NCI-H1048 (cell line): ENCODE measurements at regions not wholly inside any gene's neighbourhood (a gene's known extent, or its start where the extent isn't known, plus 50 kb on each side); places are given as distances from the start of the nearest gene placed in this dataset.

Experiments
- DNase-seq: peaks from one replicate; lab custom pipeline; 2025; lab: John Stamatoyannopoulos, UW

DNA sequence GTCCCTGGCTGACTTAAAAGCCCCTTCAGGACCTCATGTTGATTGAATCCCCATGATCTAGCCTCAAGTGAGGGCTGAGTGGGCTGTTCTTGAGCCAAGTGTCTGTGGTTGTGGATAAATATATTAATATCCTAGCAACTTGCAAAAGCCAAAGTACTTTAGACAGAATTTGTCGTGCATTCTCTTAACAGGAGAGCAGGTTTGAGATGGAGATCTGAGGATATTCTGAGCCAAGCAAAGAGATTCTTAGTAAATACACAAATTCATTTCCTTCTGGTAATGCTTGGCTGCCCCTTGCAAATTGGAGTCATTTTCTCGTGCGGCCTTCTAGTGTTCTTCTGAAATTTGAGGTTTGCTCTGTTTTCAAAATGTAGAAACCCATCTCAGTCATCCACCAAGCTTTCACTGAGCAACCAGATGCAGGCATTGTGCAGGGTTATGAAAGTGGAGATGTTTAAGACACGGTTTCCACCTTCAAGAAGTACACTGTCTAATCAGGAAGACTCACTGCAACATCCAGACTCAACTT is 242.1 kb upstream of the JUN start:
- DNase-seq = no peak

DNA sequence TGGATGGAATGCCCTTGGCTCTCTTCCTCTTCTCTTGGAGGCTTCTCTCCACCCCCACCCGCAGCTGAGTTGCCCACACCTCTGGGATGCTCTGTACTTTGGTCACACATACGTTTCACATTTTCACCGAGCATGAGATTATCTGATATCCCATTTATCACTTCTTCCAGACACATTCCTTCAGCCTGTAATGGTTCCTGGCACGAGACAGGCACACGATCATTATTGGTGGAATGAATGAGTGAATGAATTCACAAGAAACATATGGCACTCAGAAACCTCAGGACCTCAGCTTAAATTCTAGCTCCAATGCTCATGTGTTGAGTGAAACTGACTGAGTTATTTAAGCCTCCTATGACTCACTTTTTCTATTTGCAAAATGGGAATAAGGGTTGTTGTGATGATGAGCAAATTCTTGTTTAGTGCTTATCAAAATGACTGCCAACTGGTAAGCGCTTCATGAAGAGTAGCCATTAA is 242.7 kb upstream of the JUN start:
- DNase-seq = no peak

DNA sequence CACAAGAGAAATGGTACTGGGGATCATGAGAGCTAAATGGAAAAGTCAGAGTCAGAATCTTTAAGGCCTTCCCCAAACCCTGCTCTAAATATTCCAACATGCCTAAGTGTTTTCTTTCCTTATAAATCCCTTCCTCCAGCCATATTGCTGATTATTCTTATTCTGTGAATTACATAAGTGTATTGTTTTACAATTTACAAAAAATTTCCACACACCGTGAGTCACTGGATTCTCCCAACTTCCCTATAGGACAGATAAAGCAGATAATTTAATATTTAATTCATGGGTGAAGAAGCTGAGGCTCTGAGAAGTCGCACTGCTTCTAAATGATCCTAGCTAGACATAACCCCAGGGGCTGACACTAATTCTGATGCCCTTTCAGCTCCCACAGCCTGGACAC is 243.3 kb upstream of the JUN start:
- no peak for DNase-seq

DNA sequence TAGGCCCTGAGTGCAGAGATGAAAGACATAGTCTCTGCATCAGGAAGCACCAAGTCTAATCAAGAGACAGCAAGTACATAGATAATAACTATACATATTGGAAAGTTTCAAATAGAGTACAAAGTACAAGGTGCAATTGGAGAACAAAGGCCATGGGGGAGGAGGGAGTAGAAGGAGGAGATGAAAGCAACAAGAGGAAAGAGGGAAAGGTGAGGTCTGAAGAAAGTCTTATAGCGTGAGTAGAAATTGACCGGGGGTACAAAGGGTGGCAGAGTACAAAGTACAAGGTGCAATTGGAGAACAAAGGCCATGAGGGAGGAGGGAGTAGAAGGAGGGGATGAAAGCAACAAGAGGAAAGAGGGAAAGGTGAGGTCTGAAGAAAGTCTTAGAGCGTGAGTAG is 244.2 kb upstream of the JUN start:
- no peak for DNase-seq

DNA sequence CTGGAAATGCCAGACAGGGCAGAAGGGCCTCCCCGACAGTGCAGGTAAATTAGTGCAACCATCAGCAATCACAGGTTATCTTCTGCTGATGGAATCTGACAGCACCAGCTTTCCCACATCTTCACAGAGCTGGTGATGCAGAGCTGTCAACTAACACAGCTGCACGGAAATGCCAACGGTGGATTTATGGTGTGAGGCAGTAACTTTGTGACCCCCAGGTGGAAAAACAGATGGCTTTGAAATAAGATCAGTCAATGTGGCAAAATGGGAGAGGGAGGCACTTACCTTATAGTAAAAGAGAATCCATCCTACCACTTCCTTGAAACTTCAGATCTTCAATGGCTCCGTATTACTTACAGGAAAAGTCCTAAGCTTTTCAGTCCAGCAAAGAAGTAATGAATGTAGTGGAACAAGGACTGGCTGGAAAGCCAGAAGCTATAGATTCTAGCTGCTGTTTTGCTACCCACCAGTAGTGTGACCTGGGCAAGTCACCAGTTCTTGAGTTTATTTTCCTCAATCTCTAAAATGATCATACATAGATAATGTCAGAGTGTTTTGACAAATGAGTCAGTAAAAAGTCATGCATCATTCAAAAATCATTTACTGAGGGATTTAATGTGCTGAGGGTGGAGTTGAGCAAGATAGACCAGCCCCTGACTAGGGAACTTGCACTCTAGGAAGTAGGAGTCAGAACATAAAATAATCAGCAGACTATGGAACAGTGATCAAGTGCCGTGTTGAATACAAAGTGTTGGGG is 245.7 kb upstream of the JUN start:
- DNase-seq = no peak

DNA sequence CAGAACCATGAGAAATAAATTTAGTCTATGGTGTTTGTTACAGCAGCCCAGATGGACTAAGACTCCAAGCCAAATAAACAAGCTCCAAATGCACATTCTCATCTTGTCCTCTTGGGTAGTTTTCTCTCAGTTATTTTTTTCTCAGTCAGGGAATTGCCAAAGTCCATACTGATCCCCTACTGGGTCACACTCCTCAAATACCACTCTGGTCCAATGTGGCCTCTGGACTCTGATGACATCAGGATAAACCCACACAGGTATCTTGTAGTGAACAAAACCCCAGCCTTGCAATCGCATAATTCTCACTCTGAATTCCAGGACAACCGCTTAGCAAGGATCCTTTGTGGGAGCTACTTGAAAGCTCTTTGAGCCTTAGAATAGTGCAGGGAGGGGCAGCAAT is 248.4 kb upstream of the JUN start:
- DNase-seq = no peak

DNA sequence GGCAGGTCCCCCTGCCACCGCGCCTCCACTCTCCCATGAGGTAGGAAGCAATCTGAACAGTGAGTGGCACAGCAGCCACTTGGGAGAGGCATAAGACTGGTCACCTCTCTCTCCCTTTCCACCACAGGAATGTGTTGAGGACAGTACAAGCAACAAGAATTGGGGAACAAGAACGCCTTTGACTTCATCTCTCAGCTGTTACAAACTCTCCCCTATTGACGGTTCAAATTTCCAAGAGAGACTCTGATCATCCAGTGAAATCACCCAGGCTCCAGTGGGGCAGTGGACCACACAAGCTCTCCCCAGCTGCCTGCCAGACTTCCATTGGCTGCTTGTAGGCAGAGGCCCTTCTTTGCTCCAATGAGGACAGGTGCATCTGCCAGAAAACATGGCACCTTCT is 249.9 kb upstream of the JUN start:
- no peak for DNase-seq

DNA sequence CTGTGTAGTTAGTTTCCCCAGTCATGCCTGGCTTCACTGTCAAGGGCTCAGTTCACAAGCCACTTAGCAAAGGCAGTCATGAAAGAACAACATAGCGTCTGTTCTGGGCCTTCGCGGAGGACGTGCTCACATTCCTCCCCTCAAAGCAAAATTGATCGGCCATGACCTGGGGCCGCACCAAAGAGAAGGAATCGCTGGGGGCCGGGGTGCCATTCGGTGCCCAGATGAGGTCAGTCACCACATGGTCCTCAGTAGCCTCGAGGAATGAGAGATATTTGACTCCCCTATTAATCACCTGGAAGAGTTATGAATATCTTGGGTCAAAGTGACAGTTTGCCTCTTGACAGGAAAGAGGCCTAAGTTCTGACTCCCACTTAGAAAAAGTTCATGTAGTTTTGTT is 251.1 kb upstream of the JUN start:
- no peak for DNase-seq

DNA sequence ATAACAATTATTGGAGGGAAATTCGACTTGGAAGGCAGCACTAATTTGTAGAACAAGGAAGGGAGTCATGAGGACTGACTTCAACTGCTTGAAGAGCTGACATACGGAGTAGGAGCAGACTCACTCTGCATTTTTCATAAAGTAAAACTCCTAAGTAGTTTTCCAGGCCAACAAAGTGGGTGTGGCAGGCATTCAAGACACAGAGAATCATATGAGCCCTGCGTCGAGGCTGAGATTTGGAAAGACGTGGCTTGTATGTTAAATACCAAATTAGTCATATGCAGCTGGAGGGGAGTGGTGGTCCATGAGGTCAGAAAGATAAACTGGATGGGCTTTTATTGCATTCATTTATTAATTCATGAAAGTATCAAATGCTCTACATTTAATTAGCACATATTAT is 255.7 kb upstream of the JUN start:
- DNase-seq = no peak

DNA sequence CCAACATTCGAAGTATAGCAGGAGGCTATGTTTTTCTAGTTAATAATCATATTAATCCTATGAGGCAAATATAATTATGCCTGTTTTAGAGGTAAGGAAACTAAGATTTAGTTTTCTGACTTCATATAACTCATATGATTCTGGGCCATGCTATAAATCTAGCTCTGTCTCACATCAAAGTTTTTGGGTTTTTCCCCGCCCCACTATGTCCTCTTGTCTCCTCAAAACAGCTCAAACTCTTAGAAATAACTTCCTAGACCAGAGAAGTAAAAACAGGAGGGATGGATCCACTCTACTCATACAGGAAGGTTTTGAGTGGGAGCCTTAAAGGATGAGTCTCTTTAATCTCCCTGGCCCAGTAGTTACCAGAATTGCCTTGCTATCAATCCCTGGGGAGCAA is 256.4 kb upstream of the FGGY start:
- DNase-seq = no peak

DNA sequence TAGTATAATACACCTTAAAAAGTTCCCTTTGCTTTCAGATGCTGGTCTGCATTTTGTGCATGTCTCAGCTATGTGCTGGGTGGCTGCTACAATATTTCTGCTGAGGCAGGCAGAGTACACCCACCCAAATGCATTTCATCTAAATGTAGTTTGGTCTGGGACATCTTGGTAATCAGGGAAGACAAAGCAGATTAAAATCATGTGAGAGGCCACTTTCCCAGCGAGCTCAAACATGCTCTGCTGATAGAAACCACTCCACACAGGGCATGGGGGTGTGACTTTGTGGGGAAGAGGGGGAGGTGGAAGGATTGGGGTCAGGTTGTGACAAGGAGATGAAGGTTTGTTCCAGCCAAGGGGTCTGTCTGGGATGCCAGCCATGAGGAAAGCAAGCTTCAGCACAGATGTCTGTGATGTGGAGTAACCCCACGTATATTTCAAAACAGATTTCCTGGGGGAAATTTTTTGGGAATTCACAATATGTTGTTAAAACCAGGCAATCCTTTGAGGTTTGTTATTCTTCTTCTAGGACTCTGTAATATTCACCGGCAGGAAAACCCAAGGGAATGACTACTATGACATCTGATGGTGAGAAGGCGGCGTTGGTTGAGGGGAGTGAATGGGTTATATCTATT is 255.1 kb upstream of the FGGY start:
- DNase-seq = no peak

DNA sequence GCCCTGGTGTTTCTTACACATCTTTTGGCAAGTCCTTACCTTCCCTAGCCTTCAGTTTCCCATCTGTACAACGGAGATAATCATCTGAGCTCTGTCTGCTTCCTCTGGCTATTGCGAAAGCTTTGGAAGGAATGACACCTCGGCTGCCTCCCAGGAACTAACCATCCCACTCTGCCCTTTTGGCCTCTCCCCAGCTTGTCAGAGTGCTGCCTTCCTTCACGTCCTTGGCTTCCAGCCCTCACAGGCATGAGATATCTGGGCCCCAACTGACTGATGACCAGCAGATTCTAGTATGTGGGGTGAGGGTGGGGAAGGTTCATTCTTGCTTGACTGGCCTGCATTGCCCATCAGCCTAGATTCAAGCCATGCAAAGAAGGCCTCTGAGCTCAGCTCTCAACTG is 253.1 kb upstream of the FGGY start:
- DNase-seq = no peak

DNA sequence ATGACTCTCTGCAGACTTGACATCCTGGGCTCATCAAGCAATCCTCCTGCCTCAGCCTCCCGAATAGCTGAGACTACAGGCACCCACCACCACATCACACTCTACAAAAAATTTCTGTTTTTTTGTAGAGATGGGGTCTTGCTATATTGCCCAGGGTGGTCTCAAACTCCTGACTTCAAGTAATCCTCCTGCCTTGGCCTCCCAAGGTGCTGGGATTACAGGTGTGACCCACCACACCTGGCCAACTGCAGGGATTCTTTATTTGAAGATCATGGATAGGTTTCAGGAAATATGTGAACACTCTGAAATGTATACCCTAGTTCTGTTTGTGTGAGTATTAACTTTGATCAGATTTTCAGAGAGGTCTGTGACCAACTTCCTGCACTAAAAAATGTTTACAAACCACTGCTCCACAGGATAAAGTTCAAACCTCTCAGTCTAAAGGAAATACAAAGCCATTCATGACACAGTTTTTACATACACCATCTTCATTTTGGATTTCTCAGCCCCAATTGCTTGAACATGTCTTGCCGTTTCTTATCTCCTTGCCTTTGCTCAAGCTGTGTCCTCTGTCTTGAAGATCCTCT is 252.3 kb upstream of the FGGY start:
- no peak for DNase-seq

DNA sequence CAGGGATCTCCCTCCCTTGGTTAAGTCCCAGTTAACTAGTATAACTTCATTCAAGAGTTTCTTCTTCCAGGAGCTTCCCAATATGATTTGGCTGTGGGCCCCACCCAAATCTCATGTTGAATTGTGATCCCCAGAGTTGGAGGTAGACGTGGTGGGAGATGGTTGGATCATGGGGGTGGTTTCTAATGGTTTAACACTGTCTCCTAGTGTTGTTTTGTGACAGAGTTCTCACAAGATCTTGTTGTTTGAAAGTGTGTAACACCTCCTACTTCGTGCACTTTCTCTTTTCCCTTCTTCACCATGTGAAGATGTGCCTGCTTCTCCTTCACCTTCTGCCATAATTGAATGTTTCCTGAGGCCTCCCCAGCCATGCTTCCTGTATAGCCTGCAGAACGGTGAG is 251.8 kb upstream of the FGGY start:
- no peak for DNase-seq

DNA sequence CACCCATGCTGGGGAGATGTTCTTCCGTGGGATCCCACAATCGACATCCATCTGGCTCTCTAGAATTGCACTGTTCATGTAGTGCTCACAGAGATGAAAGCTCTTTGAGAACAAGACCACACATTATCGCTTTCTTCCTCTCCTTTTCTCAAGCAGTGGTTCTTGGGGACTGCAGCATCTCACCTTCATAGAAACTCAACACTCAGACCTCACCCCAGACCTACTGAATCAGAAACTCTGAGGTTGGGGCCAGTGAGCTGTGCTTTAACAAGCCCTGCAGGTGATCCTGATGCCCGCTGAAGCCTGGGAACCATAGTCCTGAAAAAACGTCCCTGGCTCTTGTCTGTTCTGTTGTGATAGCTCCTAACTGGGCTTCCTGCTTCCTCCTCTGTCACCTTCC is 251.3 kb upstream of the FGGY start:
- DNase-seq = no peak

DNA sequence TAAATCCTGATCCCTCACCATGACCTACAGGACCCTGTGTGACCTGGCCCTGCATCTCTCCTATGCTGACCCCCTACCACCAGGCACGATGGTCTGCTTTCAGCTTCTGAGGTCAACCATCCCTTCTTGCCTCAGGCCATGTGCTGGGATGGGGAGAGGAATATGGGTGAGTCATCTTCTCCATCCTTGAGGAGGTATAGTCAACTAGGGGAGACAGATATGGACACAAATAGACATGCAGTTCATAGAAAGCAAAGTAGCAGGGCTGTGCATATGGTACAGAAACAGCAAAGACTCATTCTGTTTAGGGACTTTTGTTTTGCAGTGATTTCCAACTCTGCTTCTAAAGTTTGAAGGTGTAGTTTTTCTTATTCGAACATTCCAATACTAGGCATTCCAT is 250.8 kb upstream of the FGGY start:
- DNase-seq = no peak

DNA sequence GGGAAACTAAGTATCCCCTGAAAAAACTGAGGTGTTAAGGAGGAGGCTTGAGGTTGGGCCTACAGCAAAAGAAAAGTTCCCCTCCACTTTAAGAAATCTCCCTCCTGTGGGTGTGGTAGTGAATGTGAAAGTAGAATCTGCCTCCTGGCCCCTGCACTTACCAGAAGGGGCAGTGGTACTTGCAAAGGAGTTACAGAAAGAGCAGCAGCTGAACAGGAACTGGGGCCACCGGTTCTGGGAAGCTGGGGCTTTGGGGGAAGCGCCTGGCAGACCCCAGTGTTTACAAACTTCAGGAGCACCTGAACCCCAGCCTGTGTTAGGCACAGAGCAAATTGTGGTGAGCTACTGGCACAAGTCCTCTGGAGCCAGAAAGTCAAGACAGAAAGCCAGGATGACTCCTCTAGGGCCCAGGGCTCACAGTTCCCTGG is 250.2 kb upstream of the FGGY start:
- DNase-seq = no peak

DNA sequence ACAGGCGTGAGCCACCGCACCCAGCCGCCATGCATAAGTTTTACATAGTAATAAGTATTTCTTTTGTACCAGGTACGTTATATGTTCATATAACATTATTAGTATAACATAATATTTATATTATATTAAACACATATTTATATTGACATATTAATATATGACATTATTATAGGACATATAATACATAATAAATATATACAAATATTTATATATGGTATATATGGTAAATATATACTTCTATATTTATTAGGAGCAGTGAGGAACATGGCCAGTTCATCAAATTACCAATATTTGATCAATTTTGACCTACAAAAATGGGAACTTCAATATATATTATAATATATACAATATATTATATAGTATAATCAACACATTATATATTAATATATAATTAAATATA is 245.9 kb upstream of the FGGY start:
- DNase-seq = no peak

DNA sequence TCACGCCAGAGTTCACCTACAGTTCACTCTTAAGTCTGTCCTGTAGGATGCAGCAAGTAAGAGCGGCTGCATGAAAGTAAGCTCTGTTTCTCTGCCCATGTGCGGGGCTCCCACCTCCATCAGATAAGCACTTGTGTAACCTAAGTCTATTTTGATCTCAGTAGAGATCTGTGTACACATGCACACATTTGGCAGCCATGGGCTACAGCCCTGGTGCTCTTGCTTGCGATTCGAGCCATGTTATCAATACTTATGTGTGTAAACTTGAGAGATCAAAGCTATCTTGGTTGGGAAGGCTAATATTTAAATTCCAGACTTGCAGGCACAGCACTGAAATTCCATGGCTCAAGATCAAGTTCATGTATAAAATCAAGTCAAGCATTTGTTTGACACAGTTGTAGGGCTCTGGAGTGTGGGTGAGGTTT is 244.7 kb upstream of the FGGY start:
- no peak for DNase-seq

DNA sequence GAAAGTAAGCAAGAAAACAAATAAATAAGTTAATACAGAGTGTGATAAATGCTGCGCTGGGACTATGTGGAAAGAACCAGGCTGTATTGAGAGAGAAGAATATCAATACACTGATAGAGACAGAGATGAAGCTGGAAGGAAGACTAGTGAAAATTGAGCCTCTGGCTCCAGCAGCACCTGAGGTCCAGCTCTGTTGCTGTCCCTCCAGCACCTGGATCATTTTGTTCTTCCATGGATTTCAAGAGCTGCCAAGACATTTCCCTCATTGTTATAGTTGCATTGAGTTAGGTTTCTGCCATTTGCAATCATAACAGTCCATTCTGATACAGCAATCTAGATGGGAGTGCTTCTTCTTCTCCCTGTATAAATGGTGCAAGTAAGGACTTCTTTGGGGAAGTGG is 242.7 kb upstream of the FGGY start:
- no peak for DNase-seq

DNA sequence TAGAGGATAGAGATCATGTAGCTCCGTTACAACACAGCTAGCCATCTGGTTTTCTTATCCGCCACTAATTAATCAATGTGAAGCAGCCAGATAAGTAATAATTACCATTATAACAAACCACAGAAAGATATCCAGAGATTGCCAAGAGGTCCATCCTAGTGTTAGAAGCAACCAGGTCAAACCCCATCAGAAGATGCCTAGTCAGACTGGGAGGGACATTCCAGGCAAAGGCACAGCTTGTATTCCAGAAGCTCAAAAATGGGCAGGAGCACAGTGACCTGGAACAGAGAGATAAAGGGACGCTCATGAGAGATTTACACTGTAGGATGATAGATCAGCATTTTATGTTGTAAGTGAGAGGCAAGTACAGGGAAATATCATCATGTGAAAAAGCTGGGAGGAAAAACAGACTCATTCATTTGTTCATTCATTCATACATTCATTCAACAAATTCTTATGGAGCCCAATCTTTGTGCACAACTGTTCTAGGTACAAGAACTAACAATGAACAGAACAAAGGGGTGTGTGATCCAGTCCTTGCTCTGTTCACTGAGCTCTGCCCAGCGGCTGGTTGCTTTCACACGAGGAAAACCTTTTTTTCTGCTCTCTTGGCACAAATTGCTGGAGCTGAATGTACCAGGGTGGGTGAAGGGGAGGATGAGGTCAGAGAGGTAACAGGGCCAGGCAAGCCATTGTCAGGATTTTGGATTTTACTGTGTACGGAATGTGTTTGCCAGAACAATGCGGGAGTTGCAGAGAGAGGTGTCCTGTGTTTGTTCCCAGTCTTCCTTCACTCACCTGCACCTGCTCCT is 240.8 kb upstream of the FGGY start:
- no peak for DNase-seq

DNA sequence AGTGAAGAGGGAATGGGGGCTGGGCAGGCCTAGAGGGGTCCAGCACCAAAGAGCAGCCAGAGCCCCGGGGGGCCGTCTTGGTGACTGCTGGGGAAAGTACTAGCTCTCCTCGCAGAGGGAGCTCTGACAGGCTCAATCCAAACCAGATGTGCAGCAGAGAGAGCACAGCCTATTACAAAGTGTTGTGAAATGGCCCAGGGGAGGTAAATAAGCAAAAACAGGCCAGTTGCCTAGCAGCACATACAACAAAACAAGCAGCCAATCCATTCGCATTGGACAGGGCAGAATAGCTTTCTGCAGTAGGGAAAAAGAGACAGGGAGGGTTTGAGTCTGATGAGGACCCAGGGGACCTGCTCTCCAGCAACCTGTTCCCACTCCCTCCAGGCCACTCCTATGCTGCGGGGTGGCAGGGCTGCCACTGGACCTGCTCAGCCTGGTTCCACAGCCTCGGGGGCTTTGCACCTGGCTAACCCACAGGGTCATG is 239.6 kb upstream of the FGGY start:
- DNase-seq = no peak
